Breast epithelium (tissue), 3 donors: ENCODE measurements at regions not wholly inside any gene's neighbourhood (a gene's known extent, or its start where the extent isn't known, plus 50 kb on each side); places are given as distances from the start of the nearest gene placed in this dataset.

ENCODE experiments used
- CTCF ChIP-seq, 3 donors: fragments of 450-650 bp; IDR thresholded peaks; one replicate each; pipeline ENCODE4 v1.5.1; 2016 to 2017; ENCODE audit warnings: antibody characterized with exemption in 3 of 3, mild to moderate bottlenecking in 3 of 3, moderate library complexity in 3 of 3
- POLR2A ChIP-seq: fragments of 450-650 bp; IDR thresholded peaks from one replicate; pipeline ENCODE4 v1.6.1; 2016; ENCODE audit warnings: antibody characterized with exemption, mild to moderate bottlenecking, moderate library complexity
- POLR2AphosphoS5 ChIP-seq, 3 donors: sonication (generic); formaldehyde crosslinking; IDR thresholded peaks; one replicate each; pipeline ENCODE4 v1.6.1; 2017; ENCODE audit warnings: antibody characterized with exemption in 3 of 3

DNA sequence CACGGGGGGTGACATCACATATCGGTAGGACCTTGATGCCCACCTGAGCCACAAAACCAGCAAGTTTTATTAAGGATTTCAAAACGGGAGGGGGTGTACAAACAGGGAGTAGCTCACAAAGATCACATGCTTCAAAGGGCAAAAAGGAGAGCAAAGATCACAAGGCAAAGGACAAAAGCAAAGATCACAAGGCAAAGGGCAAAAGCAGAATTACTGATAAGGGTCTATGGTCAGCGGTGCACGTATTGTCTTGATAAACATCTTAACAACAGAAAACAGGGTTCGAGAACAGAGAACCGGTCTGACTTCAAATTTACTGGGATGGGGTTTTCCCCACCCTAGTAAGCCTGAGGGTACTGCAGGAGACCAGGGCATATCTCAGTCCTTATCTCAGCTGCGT, 143.5 kb upstream of the LPP start:
- TF ChIP-seq POLR2A, result no peak
- TF ChIP-seq CTCF (IDR thresholded peaks at IDR 0.05), result no peak
- TF ChIP-seq POLR2AphosphoS5 (IDR thresholded peaks at IDR 0.05), result no peak
